HEK293 (cell line): ENCODE measurements at regions not wholly inside any gene's neighbourhood (a gene's known extent, or its start where the extent isn't known, plus 50 kb on each side); places are given as distances from the start of the nearest gene placed in this dataset.

ENCODE experiments used
- BCL11A ChIP-seq: fragments of 450-650 bp; formaldehyde crosslinking; IDR thresholded peaks from 2 replicates; pipeline ENCODE4 v1.5.1; 2016; ENCODE audit warnings: low read depth, missing biosample characterization, missing genetic modification characterization
- GFI1B ChIP-seq: fragments of 450-650 bp; formaldehyde crosslinking; IDR thresholded peaks from 2 replicates; pipeline ENCODE4 v1.5.1; 2016; ENCODE audit warnings: missing biosample characterization, missing genetic modification characterization
- ZFP41 ChIP-seq: fragments of 450-650 bp; formaldehyde crosslinking; IDR thresholded peaks from 2 replicates; pipeline ENCODE4 v1.5.1; 2016; ENCODE audit warnings: missing biosample characterization, missing genetic modification characterization, borderline replicate concordance
- ZNF184 ChIP-seq: fragments of 450-650 bp; IDR thresholded peaks from 2 replicates; pipeline ENCODE4 v1.5.1; 2018; ENCODE audit warnings: missing biosample characterization, mild to moderate bottlenecking, missing genetic modification characterization
- ZNF423 ChIP-seq: fragments of 450-650 bp; formaldehyde crosslinking; IDR thresholded peaks from 2 replicates; pipeline ENCODE4 v1.5.1; 2016; ENCODE audit warnings: missing biosample characterization, missing genetic modification characterization
- ZNF654 ChIP-seq: fragments of 450-650 bp; formaldehyde crosslinking; IDR thresholded peaks from 2 replicates; pipeline ENCODE4 v1.5.1; 2016; ENCODE audit warnings: low read depth, missing biosample characterization, missing genetic modification characterization
- TF ChIP-seq, protein P1 (sequence below): fragments of 450-650 bp; formaldehyde crosslinking; IDR thresholded peaks from 2 replicates; pipeline ENCODE4 v1.5.1; 2016; ENCODE audit warnings: missing biosample characterization, missing genetic modification characterization, low read depth
- TF ChIP-seq, protein P2 (sequence below): fragments of 450-650 bp; formaldehyde crosslinking; optimal IDR thresholded peaks from 2 replicates; pipeline ENCODE3; 2016; ENCODE audit warnings: missing biosample characterization, mild to moderate bottlenecking, missing genetic modification characterization
- TF ChIP-seq, protein P3 (sequence below): fragments of 450-650 bp; formaldehyde crosslinking; IDR thresholded peaks from 2 replicates; pipeline ENCODE4 v1.5.1; 2016; ENCODE audit warnings: missing biosample characterization, missing genetic modification characterization
- TF ChIP-seq, protein P4 (sequence below): fragments of 450-650 bp; formaldehyde crosslinking; IDR thresholded peaks from 2 replicates; pipeline ENCODE4 v1.5.1; 2016; ENCODE audit warnings: missing biosample characterization, missing genetic modification characterization
- TF ChIP-seq, protein P5 (sequence below): fragments of 450-650 bp; formaldehyde crosslinking; conservative IDR thresholded peaks from 2 replicates; pipeline ENCODE4 v1.5.1; 2016; ENCODE audit warnings: low read depth, missing biosample characterization, missing genetic modification characterization

DNA sequence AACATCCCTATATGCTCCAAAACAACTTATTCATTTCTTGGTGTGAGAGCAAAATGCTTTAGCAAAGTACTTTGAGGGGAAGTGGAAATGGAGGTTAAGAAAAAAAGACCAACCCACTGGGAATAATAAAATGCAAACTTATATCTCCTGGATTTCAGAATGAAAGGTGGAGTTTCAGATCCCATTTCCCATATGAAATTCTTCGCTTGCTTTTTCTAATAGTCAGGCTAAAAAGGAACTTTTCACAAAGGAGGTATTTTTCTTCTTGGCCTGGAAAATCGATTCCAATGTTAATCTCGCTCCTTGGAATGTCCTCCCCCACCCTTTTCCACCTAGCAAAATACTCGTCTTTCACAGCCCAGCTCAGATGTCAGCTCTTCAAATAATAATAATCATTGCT, 360.9 kb downstream of the LPIN1 start:
- TF ChIP-seq ZFP41 (tag by site-specific recombination) (no peak), ZNF654 (tag by site-specific recombination) (no peak), ZNF423 (tag by site-specific recombination) (no peak), ZNF184 (no peak), GFI1B (tag by site-specific recombination) (no peak), BCL11A (no peak)
- TF ChIP-seq, protein P1, sequence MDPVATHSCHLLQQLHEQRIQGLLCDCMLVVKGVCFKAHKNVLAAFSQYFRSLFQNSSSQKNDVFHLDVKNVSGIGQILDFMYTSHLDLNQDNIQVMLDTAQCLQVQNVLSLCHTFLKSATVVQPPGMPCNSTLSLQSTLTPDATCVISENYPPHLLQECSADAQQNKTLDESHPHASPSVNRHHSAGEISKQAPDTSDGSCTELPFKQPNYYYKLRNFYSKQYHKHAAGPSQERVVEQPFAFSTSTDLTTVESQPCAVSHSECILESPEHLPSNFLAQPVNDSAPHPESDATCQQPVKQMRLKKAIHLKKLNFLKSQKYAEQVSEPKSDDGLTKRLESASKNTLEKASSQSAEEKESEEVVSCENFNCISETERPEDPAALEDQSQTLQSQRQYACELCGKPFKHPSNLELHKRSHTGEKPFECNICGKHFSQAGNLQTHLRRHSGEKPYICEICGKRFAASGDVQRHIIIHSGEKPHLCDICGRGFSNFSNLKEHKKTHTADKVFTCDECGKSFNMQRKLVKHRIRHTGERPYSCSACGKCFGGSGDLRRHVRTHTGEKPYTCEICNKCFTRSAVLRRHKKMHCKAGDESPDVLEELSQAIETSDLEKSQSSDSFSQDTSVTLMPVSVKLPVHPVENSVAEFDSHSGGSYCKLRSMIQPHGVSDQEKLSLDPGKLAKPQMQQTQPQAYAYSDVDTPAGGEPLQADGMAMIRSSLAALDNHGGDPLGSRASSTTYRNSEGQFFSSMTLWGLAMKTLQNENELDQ (tag by site-specific recombination), result no peak
- TF ChIP-seq, protein P2, sequence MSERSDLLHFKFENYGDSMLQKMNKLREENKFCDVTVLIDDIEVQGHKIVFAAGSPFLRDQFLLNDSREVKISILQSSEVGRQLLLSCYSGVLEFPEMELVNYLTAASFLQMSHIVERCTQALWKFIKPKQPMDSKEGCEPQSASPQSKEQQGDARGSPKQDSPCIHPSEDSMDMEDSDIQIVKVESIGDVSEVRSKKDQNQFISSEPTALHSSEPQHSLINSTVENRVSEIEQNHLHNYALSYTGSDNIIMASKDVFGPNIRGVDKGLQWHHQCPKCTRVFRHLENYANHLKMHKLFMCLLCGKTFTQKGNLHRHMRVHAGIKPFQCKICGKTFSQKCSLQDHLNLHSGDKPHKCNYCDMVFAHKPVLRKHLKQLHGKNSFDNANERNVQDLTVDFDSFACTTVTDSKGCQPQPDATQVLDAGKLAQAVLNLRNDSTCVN, result no peak
- TF ChIP-seq, protein P3, sequence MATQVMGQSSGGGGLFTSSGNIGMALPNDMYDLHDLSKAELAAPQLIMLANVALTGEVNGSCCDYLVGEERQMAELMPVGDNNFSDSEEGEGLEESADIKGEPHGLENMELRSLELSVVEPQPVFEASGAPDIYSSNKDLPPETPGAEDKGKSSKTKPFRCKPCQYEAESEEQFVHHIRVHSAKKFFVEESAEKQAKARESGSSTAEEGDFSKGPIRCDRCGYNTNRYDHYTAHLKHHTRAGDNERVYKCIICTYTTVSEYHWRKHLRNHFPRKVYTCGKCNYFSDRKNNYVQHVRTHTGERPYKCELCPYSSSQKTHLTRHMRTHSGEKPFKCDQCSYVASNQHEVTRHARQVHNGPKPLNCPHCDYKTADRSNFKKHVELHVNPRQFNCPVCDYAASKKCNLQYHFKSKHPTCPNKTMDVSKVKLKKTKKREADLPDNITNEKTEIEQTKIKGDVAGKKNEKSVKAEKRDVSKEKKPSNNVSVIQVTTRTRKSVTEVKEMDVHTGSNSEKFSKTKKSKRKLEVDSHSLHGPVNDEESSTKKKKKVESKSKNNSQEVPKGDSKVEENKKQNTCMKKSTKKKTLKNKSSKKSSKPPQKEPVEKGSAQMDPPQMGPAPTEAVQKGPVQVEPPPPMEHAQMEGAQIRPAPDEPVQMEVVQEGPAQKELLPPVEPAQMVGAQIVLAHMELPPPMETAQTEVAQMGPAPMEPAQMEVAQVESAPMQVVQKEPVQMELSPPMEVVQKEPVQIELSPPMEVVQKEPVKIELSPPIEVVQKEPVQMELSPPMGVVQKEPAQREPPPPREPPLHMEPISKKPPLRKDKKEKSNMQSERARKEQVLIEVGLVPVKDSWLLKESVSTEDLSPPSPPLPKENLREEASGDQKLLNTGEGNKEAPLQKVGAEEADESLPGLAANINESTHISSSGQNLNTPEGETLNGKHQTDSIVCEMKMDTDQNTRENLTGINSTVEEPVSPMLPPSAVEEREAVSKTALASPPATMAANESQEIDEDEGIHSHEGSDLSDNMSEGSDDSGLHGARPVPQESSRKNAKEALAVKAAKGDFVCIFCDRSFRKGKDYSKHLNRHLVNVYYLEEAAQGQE (tag by site-specific recombination), result no peak
- TF ChIP-seq, protein P4, sequence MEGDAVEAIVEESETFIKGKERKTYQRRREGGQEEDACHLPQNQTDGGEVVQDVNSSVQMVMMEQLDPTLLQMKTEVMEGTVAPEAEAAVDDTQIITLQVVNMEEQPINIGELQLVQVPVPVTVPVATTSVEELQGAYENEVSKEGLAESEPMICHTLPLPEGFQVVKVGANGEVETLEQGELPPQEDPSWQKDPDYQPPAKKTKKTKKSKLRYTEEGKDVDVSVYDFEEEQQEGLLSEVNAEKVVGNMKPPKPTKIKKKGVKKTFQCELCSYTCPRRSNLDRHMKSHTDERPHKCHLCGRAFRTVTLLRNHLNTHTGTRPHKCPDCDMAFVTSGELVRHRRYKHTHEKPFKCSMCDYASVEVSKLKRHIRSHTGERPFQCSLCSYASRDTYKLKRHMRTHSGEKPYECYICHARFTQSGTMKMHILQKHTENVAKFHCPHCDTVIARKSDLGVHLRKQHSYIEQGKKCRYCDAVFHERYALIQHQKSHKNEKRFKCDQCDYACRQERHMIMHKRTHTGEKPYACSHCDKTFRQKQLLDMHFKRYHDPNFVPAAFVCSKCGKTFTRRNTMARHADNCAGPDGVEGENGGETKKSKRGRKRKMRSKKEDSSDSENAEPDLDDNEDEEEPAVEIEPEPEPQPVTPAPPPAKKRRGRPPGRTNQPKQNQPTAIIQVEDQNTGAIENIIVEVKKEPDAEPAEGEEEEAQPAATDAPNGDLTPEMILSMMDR, result no peak
- TF ChIP-seq, protein P5, sequence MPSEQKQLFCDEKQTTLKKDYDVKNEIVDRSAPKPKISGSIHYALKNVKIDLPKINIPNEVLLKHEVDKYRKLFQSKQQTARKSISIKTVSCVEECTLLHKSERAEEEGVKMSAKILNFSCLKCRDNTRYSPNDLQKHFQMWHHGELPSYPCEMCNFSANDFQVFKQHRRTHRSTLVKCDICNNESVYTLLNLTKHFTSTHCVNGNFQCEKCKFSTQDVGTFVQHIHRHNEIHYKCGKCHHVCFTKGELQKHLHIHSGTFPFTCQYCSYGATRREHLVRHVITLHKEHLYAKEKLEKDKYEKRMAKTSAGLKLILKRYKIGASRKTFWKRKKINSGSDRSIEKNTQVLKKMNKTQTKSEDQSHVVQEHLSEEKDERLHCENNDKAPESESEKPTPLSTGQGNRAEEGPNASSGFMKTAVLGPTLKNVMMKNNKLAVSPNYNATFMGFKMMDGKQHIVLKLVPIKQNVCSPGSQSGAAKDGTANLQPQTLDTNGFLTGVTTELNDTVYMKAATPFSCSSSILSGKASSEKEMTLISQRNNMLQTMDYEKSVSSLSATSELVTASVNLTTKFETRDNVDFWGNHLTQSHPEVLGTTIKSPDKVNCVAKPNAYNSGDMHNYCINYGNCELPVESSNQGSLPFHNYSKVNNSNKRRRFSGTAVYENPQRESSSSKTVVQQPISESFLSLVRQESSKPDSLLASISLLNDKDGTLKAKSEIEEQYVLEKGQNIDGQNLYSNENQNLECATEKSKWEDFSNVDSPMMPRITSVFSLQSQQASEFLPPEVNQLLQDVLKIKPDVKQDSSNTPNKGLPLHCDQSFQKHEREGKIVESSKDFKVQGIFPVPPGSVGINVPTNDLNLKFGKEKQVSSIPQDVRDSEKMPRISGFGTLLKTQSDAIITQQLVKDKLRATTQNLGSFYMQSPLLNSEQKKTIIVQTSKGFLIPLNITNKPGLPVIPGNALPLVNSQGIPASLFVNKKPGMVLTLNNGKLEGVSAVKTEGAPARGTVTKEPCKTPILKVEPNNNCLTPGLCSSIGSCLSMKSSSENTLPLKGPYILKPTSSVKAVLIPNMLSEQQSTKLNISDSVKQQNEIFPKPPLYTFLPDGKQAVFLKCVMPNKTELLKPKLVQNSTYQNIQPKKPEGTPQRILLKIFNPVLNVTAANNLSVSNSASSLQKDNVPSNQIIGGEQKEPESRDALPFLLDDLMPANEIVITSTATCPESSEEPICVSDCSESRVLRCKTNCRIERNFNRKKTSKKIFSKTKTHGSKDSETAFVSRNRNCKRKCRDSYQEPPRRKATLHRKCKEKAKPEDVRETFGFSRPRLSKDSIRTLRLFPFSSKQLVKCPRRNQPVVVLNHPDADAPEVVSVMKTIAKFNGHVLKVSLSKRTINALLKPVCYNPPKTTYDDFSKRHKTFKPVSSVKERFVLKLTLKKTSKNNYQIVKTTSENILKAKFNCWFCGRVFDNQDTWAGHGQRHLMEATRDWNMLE (tag by site-specific recombination), result no peak
